Esophagus muscularis mucosa (tissue), 4 donors: ENCODE measurements at regions not wholly inside any gene's neighbourhood (a gene's known extent, or its start where the extent isn't known, plus 50 kb on each side); places are given as distances from the start of the nearest gene placed in this dataset.

ENCODE experiments used
- DNase-seq: peaks from one replicate; pipeline ENCODE4 v3.0.0-alpha.2; 2017; ENCODE audit errors: extremely low spot score
- H3K27ac ChIP-seq, 4 donors: fragments of 200-600 bp; sonication (generic); replicated peaks in 1 of 4; 1 replicate in 3 of 4; 2 replicates in 1 of 4; pipeline ENCODE4 v1.5.1; 2016 to 2019; ENCODE audit warnings: mild to moderate bottlenecking in 1 of 4
- H3K27me3 ChIP-seq, 4 donors: fragments of 200-600 bp; sonication (generic); one replicate each; pipeline versions ENCODE4 v1.5.1 to v1.6.0; 2016 to 2019
- H3K36me3 ChIP-seq, 4 donors: fragments of 200-600 bp; sonication (generic); one replicate each; pipeline ENCODE4 v1.5.1; 2016 to 2019
- H3K4me1 ChIP-seq, 4 donors: fragments of 200-600 bp; sonication (generic); one replicate each; pipeline ENCODE4 v1.5.1; 2016 to 2019
- H3K4me3 ChIP-seq, 4 donors: fragments of 200-600 bp; sonication (generic); 1 replicate in 2 of 4; 2 replicates in 2 of 4; pipeline ENCODE4 v1.5.1; 2016 to 2019; ENCODE audit warnings: mild to moderate bottlenecking in 4 of 4, moderate library complexity in 1 of 4
- H3K9me3 ChIP-seq, 4 donors: fragments of 200-600 bp; sonication (generic); 1 replicate in 3 of 4; 2 replicates in 1 of 4; pipeline ENCODE4 v1.5.1; 2016 to 2019
- EP300 ChIP-seq: sonication (generic); formaldehyde crosslinking; IDR thresholded peaks from one replicate; pipeline ENCODE4 v1.6.1; 2017; ENCODE audit warnings: antibody characterized with exemption
- POLR2A ChIP-seq: fragments of 450-650 bp; IDR thresholded peaks from one replicate; pipeline ENCODE4 v1.6.1; 2017; ENCODE audit warnings: antibody characterized with exemption, moderate library complexity, mild to moderate bottlenecking, low read depth
- POLR2AphosphoS5 ChIP-seq, 2 donors: sonication (generic); formaldehyde crosslinking; IDR thresholded peaks; one replicate each; pipeline ENCODE4 v1.6.1; 2017; ENCODE audit warnings: antibody characterized with exemption in 2 of 2
- WGBS: methylation state at CpG from one replicate; pipeline ENCODE4 v1.1.5; 2018; 5-methylcytosine and 5-hydroxymethylcytosine counted together
- intact Hi-C: fragments of 100-400 bp; cut with DNase I; formaldehyde crosslinking; loops from one replicate; pipeline ENCODE4 v1.15.1; 2023
- TF ChIP-seq, protein P1 (sequence below), 3 experiments: fragments of 200-600 bp in 2 of 3; fragments of 450-650 bp in 1 of 3; sonication (generic) in 2 of 3; IDR thresholded peaks; one replicate each; pipeline ENCODE4 v1.5.1; 2017 to 2019; ENCODE audit warnings: antibody characterized with exemption in 3 of 3, mild to moderate bottlenecking in 2 of 3, moderate library complexity in 1 of 3

DNA sequence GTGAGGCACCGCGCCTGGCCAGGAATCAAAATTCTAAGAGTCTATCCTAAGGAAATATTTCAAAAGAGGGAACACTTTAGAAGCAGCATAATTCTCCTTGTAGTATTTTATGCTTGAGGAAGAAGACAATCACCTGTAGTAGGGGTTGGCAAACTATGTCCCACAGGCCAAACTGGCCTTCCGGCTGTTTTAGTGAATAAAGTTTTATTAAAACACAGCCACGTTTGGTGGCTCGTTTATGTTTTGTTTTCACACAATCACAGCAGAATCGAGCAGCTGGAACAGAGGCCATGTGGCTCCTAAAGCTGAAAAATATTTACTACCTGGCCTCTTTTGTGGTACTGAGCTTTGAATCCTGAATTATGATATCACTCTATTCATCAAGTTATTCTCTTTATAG, 131.7 kb upstream of the TNS3 start:
- DNase-seq, result no peak
- TF ChIP-seq POLR2AphosphoS5 (IDR thresholded peaks at IDR 0.05), result no peak
- TF ChIP-seq, protein P1, sequence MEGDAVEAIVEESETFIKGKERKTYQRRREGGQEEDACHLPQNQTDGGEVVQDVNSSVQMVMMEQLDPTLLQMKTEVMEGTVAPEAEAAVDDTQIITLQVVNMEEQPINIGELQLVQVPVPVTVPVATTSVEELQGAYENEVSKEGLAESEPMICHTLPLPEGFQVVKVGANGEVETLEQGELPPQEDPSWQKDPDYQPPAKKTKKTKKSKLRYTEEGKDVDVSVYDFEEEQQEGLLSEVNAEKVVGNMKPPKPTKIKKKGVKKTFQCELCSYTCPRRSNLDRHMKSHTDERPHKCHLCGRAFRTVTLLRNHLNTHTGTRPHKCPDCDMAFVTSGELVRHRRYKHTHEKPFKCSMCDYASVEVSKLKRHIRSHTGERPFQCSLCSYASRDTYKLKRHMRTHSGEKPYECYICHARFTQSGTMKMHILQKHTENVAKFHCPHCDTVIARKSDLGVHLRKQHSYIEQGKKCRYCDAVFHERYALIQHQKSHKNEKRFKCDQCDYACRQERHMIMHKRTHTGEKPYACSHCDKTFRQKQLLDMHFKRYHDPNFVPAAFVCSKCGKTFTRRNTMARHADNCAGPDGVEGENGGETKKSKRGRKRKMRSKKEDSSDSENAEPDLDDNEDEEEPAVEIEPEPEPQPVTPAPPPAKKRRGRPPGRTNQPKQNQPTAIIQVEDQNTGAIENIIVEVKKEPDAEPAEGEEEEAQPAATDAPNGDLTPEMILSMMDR (IDR thresholded peaks at IDR 0.05), result no peak
- TF ChIP-seq EP300, result no peak
- no peak for TF ChIP-seq POLR2A
- intact Hi-C loops, result no loop called here
- 87% methylated on average over 6 of the region's 6 CpGs for WGBS
- Histone ChIP-seq H3K9me3 (no peaks in the 10 kb centered on the region), H3K27ac (no peak overlapping the region), H3K4me3 (no peak overlapping the region), H3K4me1 (peaks cover 0 to 28% (median 24%) of the 10 kb centered on the region in 4 donors), H3K27me3 (no peaks in the 10 kb centered on the region), H3K36me3 (no peaks in the 10 kb centered on the region)

DNA sequence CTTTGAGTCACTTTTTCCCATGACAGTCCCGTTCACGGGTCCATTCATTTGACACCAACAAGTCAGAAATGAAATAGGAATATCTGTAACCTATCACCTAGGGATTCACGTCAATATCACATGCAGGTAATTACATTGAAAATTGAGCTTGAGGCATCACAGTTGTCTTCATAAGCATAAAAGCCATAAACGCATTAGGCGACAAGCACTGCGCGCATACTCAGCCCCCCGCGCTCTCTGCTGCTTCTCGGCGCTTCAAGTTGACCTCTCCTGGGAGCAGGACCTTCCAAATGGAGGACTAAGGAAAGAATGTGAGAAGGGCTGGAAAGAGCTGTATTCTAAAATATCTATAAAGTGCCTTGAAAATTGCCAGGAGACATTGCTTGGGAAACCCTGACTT, 130.5 kb upstream of the TNS3 start:
- WGBS, result 86% methylated on average over 11 of the region's 11 CpGs
- DNase-seq, result no peak
- Histone ChIP-seq H3K27ac (no peak overlapping the region), H3K27me3 (no peaks in the 10 kb centered on the region), H3K36me3 (no peaks in the 10 kb centered on the region), H3K9me3 (no peaks in the 10 kb centered on the region), H3K4me1 (peaks cover 0 to 29% (median 24%) of the 10 kb centered on the region in 4 donors), H3K4me3 (no peak overlapping the region)
- TF ChIP-seq POLR2A, result no peak
- TF ChIP-seq, protein P1 (IDR thresholded peaks at IDR 0.05), result no peak
- TF ChIP-seq EP300, result no peak
- TF ChIP-seq POLR2AphosphoS5 (IDR thresholded peaks at IDR 0.05), result no peak
- intact Hi-C loops, result no loop called here

DNA sequence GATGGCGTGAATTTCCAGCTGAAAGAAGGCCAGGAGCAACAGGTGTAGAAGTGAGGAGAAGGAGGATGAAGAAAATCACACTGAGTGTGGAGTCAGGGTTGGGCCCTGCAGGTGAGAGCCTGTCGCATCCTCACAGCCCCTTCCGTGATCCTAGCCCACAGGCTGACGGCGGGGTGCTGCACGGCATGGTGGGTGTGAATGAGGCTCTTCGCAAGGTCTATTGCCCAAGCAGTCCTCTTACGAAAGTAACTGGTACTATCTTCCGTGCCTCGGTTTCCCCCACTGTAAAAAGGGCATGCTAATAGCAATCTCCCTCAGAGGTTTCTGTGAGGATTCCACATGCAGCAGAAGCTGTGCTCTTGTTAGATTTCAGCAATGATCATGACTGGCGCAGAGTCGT, 129.9 kb upstream of the TNS3 start:
- no peaks in the 10 kb centered on the region for H3K9me3 ChIP-seq
- no peak overlapping the region for H3K27ac ChIP-seq
- H3K4me1 ChIP-seq, result peaks cover 0 to 29% (median 24%) of the 10 kb centered on the region in 4 donors
- TF ChIP-seq POLR2AphosphoS5 (IDR thresholded peaks at IDR 0.05) (no peak), EP300 (no peak), POLR2A (no peak)
- TF ChIP-seq, protein P1 (IDR thresholded peaks at IDR 0.05), result no peak
- H3K4me3 ChIP-seq, result no peak overlapping the region
- no peak for DNase-seq
- H3K36me3 ChIP-seq, result no peaks in the 10 kb centered on the region
- no peaks in the 10 kb centered on the region for H3K27me3 ChIP-seq
- WGBS, result 96% methylated on average over 10 of the region's 12 CpGs
- intact Hi-C loops, result no loop called here

DNA sequence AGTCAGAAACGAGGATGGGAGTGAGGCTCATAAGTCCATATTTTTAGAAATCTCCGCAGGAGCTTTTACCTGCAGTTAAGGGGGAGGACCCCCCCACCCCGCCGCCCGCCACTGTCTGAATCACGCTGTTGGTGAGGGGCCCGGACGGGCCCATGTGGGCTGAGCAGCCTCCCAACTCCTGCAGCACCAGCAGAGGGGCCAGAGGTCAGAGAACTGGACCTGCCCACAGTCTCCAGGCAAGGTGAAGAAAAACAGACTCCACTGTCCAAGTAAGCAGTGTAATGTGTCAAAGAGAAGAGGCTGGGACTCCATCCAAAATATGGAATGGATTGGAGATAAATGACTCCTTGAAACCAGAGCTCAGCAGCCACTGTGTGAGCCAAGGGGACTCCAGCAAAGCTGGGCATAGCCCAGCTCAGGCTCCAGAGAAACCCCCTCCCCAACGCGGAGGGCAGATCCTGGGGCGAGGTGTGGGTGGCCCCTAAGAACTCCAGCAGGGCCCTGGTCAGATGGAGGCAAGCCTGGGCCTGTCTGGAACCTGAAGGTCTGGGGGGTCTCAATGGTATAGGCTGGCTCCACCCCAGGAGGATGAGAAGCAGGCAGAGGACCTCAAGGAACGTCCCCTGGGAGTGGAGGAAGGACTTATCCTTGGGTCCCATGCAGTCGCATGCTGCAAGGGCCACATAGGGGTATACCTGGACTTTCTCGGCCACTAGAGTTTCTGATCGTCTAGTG, 128.5 kb upstream of the TNS3 start:
- Histone ChIP-seq H3K27ac (peak overlapping the region in 2 of 4 donors; percentile 8 to 62), H3K4me3 (no peak overlapping the region)
- no peak for DNase-seq

DNA sequence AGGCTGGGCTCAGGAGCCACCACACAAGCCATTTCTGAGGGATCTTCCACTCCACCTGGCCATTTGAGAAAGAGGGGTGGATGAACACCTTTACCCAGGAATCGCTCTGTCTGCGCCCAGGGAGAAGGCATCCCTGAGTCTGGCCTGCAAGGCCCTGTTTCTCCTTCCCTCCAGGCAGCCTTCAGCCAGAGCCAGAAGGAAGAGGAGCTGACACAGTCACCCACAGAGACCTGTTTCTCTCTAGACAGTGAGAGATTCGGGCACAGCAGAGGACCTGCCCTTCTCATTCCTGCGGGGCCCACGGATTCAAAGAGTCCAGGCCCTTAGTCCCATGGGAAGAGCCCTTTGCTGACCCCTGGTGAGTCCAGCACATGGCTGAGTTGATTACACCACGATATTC, 127.5 kb upstream of the TNS3 start:
- H3K4me1 ChIP-seq, result peaks cover 0 to 29% (median 24%) of the 10 kb centered on the region in 4 donors
- no peak overlapping the region for H3K4me3 ChIP-seq
- WGBS, result 94% methylated on average over 5 of the region's 6 CpGs
- H3K36me3 ChIP-seq, result no peaks in the 10 kb centered on the region
- no peaks in the 10 kb centered on the region for H3K27me3 ChIP-seq
- H3K27ac ChIP-seq, result no peak overlapping the region
- TF ChIP-seq, protein P1 (IDR thresholded peaks at IDR 0.05), result no peak
- TF ChIP-seq EP300 (no peak), POLR2A (no peak), POLR2AphosphoS5 (IDR thresholded peaks at IDR 0.05) (no peak)
- no peak for DNase-seq
- H3K9me3 ChIP-seq, result no peaks in the 10 kb centered on the region
- intact Hi-C loops, result no loop called here

More for the DNA sequence above, 128.5 kb upstream of the TNS3 start:
- intact Hi-C loops, result no loop called here
- Histone ChIP-seq H3K27me3 (no peaks in the 10 kb centered on the region), H3K36me3 (no peaks in the 10 kb centered on the region), H3K9me3 (no peaks in the 10 kb centered on the region), H3K4me1 (peaks cover 0 to 29% (median 24%) of the 10 kb centered on the region in 4 donors)
- TF ChIP-seq EP300, result no peak
- peak in 1 of 2 donors; percentile 59 for TF ChIP-seq POLR2AphosphoS5 (IDR thresholded peaks at IDR 0.05)
- WGBS, result 53% methylated on average over 14 of the region's 15 CpGs
